ENCODE measurements at regions not wholly inside any gene's neighbourhood (a gene's known extent, or its start where the extent isn't known, plus 50 kb on each side); places are given as distances from the start of the nearest gene placed in this dataset.

- TF ChIP-seq CTCF (IDR thresholded peaks at IDR 0.05), result no peak
- no peak for TF ChIP-seq POLR2A (IDR thresholded peaks at IDR 0.05)
Observed at GRCh38 chr12:42794806-42795205, 205.3 kb upstream of the PRICKLE1 start.
